ENCODE measurements at regions not wholly inside any gene's neighbourhood (a gene's known extent, or its start where the extent isn't known, plus 50 kb on each side); places are given as distances from the start of the nearest gene placed in this dataset.

DNA sequence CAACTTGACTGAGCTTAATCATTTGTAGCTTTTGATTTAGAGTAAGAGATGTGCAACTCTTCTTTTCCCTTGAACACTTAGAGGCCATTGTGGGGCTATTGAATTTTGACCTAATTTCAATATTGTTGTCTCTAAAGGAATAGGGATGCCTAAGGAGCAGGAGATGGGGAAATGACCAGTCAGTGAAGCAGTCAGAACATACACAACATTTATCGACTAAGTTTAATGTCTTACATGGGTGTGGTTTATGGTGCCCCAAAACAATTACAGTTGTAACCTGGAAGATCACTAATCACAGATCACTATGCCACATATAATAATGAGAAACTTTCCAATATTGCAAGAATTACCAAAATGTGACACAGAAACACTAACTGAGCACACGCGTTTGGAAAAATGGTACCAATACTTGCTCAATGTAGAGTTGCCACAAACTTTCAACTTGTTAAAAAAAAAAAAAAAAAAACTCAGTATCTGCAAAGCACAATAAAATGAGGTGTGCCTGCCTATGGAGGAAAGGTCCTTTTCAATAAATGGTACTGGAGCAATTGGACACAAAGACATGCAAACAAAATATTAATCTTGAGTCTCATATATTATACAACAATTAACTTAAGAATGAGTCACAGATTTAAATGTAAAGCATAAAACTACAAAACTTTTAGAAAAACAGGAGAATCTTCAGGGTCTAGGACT is 189.6 kb upstream of the RAD23B start:
- H3K27me3 ChIP-seq (replicated peaks; ENCODE audit: control insufficient read depth, insufficient read depth, low read length) = no peaks in the 10 kb centered on the region
- H3K36me3 ChIP-seq (ENCODE audit: control insufficient read depth, insufficient read depth, low read length, severe bottlenecking) = no peaks in the 10 kb centered on the region
- peaks cover 22% of the 10 kb centered on the region for H3K9me3 ChIP-seq (ENCODE audit: control insufficient read depth, low read length)
- DNase-seq (ENCODE audit: low read depth) = no peak
- H3K4me1 ChIP-seq (ENCODE audit: control insufficient read depth, insufficient read depth, low read length) = peaks cover 2% of the 10 kb centered on the region
- no peak overlapping the region for H3K4me3 ChIP-seq (ENCODE audit: low read length)
- no peak overlapping the region for H3K9ac ChIP-seq (ENCODE audit: low read length)

DNA sequence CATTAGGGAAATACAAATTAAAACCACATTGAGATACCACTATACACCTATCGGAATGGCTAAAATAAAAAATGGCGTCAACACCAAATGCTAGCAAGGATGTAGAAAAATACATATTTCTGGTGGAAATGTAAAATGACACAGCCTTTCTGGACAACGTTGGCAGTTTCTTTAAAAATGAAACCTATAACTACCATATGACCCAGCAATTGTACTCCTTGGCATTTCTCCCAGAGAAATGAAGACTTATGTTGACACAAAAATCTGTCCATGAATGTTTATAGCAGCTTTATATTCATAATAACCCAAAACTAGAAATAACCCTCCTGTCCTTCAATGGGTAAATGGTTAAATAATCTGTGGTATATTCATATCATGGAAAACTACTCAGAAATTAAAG is 188.7 kb upstream of the RAD23B start:
- H3K4me1 ChIP-seq (ENCODE audit: control insufficient read depth, insufficient read depth, low read length) = peaks cover 4% of the 10 kb centered on the region
- no peak overlapping the region for H3K4me3 ChIP-seq (ENCODE audit: low read length)
- H3K9ac ChIP-seq (ENCODE audit: low read length) = no peak overlapping the region
- no peak for DNase-seq (ENCODE audit: low read depth)
- peaks cover 22% of the 10 kb centered on the region for H3K9me3 ChIP-seq (ENCODE audit: control insufficient read depth, low read length)
- no peaks in the 10 kb centered on the region for H3K36me3 ChIP-seq (ENCODE audit: control insufficient read depth, insufficient read depth, low read length, severe bottlenecking)
- no peaks in the 10 kb centered on the region for H3K27me3 ChIP-seq (replicated peaks; ENCODE audit: control insufficient read depth, insufficient read depth, low read length)

DNA sequence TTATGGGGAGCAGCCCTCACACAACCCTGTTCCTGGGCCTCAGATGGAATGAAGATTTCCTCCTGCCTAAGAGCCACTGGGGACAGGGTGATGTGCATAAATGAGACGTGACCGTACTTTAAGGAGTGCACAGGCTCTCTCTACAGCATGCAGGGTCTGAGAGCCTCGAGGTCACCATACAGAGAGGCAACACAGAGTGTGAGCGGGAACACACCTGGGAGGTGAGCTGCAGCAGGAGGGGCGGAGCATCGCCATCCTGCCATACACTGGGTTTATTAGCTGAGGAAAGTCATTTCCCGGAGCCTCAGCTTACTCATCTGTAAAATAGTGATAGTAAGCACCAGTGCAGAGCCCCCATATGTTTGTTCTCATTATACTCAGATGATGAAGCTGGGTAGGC is 182.5 kb upstream of the RAD23B start:
- H3K4me1 ChIP-seq (ENCODE audit: control insufficient read depth, insufficient read depth, low read length) = peaks cover 4% of the 10 kb centered on the region
- DNase-seq (ENCODE audit: low read depth) = no peak
- no peaks in the 10 kb centered on the region for H3K9me3 ChIP-seq (ENCODE audit: control insufficient read depth, low read length)
- peaks cover 12% of the 10 kb centered on the region for H3K27me3 ChIP-seq (replicated peaks; ENCODE audit: control insufficient read depth, insufficient read depth, low read length)
- H3K9ac ChIP-seq (ENCODE audit: low read length) = no peak overlapping the region
- no peak overlapping the region for H3K4me3 ChIP-seq (ENCODE audit: low read length)
- no peaks in the 10 kb centered on the region for H3K36me3 ChIP-seq (ENCODE audit: control insufficient read depth, insufficient read depth, low read length, severe bottlenecking)

DNA sequence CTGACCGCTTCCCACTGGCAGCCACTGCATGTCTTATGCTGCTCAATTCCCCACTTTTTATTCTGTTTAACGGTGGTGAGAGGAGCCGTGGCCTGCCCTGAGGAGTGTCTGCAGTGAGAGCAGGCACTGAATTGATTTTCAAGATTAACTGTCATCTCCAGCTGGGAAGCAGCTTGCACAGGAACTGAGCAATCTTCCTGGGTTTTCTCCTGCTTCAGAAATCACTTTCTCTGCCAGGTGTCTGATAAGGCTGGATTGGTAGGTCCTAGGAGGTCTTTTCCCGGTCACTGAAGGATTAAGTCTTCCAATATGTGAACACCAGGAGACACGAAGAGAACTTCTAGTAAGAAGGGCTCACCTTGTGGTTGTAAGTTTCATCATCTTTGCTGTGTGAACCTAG is 181.1 kb upstream of the RAD23B start:
- DNase-seq (ENCODE audit: low read depth) = no peak
- Histone ChIP-seq H3K4me1 (ENCODE audit: control insufficient read depth, insufficient read depth, low read length) (peaks cover 4% of the 10 kb centered on the region), H3K9me3 (ENCODE audit: control insufficient read depth, low read length) (no peaks in the 10 kb centered on the region), H3K4me3 (ENCODE audit: low read length) (no peak overlapping the region), H3K9ac (ENCODE audit: low read length) (no peak overlapping the region), H3K36me3 (ENCODE audit: control insufficient read depth, insufficient read depth, low read length, severe bottlenecking) (no peaks in the 10 kb centered on the region), H3K27me3 (replicated peaks; ENCODE audit: control insufficient read depth, insufficient read depth, low read length) (peaks cover 19% of the 10 kb centered on the region)

DNA sequence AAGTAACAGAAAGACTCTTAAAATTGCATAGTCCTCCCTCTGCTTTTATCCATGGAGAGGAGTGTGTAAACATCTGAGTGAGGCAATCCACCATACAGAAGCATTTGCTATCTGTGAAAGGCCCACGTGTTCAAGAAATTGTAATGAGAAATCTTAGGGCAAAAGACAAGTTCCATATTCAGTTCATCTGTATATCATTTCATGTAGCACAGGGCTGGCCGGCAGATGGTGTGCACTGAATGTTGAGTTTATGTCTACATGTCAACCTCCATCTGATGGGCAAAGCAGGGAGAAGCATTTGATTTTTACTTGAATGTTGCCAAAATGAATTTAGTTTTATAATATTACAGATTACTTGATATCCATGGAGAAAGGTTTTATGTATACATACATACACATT is 179.5 kb upstream of the RAD23B start:
- Histone ChIP-seq H3K27me3 (replicated peaks; ENCODE audit: control insufficient read depth, insufficient read depth, low read length) (peaks cover 34% of the 10 kb centered on the region), H3K4me3 (ENCODE audit: low read length) (no peak overlapping the region), H3K9ac (ENCODE audit: low read length) (no peak overlapping the region), H3K9me3 (ENCODE audit: control insufficient read depth, low read length) (no peaks in the 10 kb centered on the region), H3K4me1 (ENCODE audit: control insufficient read depth, insufficient read depth, low read length) (peaks cover under 1% of the 10 kb centered on the region), H3K36me3 (ENCODE audit: control insufficient read depth, insufficient read depth, low read length, severe bottlenecking) (no peaks in the 10 kb centered on the region)
- DNase-seq (ENCODE audit: low read depth) = no peak

DNA sequence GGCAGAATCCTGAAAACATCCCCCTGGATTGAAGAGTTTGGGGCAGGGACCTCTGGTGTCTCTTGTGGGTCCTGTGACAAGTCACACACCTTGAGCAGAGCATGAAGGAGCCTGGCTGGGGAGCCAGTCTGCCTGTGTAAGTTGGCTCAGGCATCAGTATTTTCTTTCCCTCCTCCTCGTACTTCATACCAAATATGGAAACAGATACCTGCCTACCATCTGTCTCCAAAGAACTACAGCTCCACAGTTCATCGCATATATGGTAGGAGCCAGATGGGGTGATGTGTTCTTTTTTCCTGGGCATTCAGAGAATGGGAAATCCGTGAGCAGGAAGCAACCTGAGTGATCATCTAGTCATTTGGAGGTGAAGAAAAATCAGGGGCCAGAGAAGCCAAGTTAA is 177.3 kb upstream of the RAD23B start:
- Histone ChIP-seq H3K36me3 (ENCODE audit: control insufficient read depth, insufficient read depth, low read length, severe bottlenecking) (no peaks in the 10 kb centered on the region), H3K4me1 (ENCODE audit: control insufficient read depth, insufficient read depth, low read length) (no peaks in the 10 kb centered on the region), H3K9ac (ENCODE audit: low read length) (no peak overlapping the region), H3K4me3 (ENCODE audit: low read length) (no peak overlapping the region), H3K27me3 (replicated peaks; ENCODE audit: control insufficient read depth, insufficient read depth, low read length) (peaks cover 42% of the 10 kb centered on the region), H3K9me3 (ENCODE audit: control insufficient read depth, low read length) (no peaks in the 10 kb centered on the region)
- no peak for DNase-seq (ENCODE audit: low read depth)

DNA sequence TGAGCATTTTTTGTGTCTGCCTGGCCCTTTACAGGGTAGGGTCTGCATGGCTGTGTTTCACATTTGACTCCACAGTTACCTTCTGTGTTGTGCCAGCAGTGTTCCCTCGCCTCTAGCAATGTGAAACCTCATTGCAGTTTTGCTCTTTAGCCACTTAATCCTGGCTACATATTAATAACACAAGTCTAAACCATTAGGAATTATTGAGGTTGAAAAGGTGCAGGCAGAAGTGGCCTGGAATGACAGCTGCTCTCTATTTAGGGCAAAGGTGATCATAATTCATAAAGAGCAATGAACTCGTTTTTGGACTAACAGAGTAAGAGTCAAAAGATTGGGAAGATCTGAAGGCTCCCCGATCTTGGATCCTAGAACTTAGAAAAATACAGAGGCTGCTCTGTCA is 176.7 kb upstream of the RAD23B start:
- H3K27me3 ChIP-seq (replicated peaks; ENCODE audit: control insufficient read depth, insufficient read depth, low read length) = peaks cover 48% of the 10 kb centered on the region
- DNase-seq (ENCODE audit: low read depth) = no peak

DNA sequence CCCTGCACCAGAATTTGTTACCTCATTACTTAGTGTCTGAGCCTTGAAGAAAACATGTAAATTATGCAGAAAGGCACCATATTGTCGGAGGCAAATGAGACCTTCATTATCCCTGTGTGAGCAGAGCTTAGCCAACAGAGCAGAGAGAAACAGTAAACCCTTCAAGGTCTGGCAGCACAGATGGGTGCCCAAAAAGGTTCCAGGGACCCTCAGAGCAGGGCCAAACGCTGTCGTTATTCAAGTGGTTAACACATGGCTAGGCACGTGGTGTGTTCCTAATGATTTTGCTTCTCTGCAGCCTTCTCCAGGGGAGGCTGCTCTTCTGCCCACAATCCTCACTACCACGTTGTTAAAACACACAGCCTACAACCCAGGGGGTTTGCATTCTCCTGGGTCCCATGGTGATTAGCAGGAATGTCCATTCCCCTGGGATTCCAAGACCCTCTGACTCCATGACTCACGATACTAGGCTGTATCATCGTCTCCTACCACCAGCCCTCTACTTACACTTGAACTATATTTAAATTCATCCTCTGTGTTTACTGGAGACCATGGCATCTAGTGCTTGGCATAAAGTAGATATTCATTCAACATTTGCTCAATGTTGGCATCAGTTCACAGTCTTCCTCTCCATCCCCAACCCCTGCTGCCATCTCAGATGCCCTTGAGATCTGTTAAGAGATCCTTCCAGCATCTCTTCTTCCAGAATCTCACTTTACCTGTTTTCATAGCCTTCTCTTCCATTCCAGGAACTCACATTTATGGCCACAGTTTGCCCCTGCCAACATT is 174.5 kb upstream of the RAD23B start:
- peaks cover 62% of the 10 kb centered on the region for H3K27me3 ChIP-seq (replicated peaks; ENCODE audit: control insufficient read depth, insufficient read depth, low read length)

More for the DNA sequence above, 176.7 kb upstream of the RAD23B start:
- Histone ChIP-seq H3K36me3 (ENCODE audit: control insufficient read depth, insufficient read depth, low read length, severe bottlenecking) (no peaks in the 10 kb centered on the region), H3K9ac (ENCODE audit: low read length) (no peak overlapping the region), H3K9me3 (ENCODE audit: control insufficient read depth, low read length) (no peaks in the 10 kb centered on the region), H3K4me1 (ENCODE audit: control insufficient read depth, insufficient read depth, low read length) (no peaks in the 10 kb centered on the region), H3K4me3 (ENCODE audit: low read length) (no peak overlapping the region)

DNA sequence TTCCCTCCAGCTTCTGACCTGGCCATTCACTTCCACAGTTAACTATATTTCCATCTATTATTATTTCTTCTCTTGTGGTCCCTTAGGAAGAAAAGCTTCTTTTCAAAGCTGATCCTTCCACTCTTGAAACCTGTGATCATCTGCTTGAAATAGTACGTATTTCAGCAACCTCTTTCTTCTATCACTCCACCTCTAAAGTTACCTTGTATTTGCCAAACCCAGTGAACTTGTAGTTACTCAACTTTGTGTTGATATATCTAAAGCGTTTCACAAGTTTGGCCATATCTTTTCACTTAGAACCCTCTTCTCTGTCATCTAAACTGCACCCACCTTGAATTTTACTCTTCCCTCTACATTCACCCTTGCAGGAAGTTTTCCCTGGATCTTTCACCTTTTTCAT is 173.8 kb upstream of the RAD23B start:
- peaks cover 64% of the 10 kb centered on the region for H3K27me3 ChIP-seq (replicated peaks; ENCODE audit: control insufficient read depth, insufficient read depth, low read length)
- no peak overlapping the region for H3K9ac ChIP-seq (ENCODE audit: low read length)
- no peaks in the 10 kb centered on the region for H3K9me3 ChIP-seq (ENCODE audit: control insufficient read depth, low read length)
- H3K4me3 ChIP-seq (ENCODE audit: low read length) = no peak overlapping the region
- no peaks in the 10 kb centered on the region for H3K36me3 ChIP-seq (ENCODE audit: control insufficient read depth, insufficient read depth, low read length, severe bottlenecking)
- H3K4me1 ChIP-seq (ENCODE audit: control insufficient read depth, insufficient read depth, low read length) = peaks cover 4% of the 10 kb centered on the region
- DNase-seq (ENCODE audit: low read depth) = no peak

More for the DNA sequence above, 174.5 kb upstream of the RAD23B start:
- H3K9ac ChIP-seq (ENCODE audit: low read length) = no peak overlapping the region
- H3K4me3 ChIP-seq (ENCODE audit: low read length) = no peak overlapping the region
- H3K36me3 ChIP-seq (ENCODE audit: control insufficient read depth, insufficient read depth, low read length, severe bottlenecking) = no peaks in the 10 kb centered on the region
- no peaks in the 10 kb centered on the region for H3K9me3 ChIP-seq (ENCODE audit: control insufficient read depth, low read length)
- H3K4me1 ChIP-seq (ENCODE audit: control insufficient read depth, insufficient read depth, low read length) = no peaks in the 10 kb centered on the region
- no peak for DNase-seq (ENCODE audit: low read depth)

DNA sequence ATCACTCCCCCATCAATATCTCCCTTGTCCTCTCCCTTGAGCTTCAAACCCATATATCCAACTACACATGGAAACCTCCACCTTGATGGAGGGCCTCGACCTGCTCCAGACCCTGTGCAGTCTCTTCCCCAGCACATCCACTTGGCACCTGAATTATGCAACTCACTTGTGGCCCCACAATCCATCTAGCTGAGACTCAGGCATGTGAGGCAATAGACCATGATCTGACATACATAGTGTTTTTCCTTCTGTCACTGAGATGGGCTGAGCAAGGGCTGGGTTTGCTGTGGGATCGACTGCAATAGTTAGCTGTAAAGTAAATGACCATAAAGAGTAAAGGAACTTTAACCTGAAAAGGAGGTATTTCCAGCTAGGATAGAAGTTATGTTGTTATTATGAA is 172.9 kb upstream of the RAD23B start:
- peaks cover 59% of the 10 kb centered on the region for H3K27me3 ChIP-seq (replicated peaks; ENCODE audit: control insufficient read depth, insufficient read depth, low read length)
- H3K36me3 ChIP-seq (ENCODE audit: control insufficient read depth, insufficient read depth, low read length, severe bottlenecking) = no peaks in the 10 kb centered on the region
- H3K9me3 ChIP-seq (ENCODE audit: control insufficient read depth, low read length) = no peaks in the 10 kb centered on the region
- H3K9ac ChIP-seq (ENCODE audit: low read length) = no peak overlapping the region
- H3K4me3 ChIP-seq (ENCODE audit: low read length) = no peak overlapping the region
- H3K4me1 ChIP-seq (ENCODE audit: control insufficient read depth, insufficient read depth, low read length) = peaks cover 4% of the 10 kb centered on the region
- no peak for DNase-seq (ENCODE audit: low read depth)

DNA sequence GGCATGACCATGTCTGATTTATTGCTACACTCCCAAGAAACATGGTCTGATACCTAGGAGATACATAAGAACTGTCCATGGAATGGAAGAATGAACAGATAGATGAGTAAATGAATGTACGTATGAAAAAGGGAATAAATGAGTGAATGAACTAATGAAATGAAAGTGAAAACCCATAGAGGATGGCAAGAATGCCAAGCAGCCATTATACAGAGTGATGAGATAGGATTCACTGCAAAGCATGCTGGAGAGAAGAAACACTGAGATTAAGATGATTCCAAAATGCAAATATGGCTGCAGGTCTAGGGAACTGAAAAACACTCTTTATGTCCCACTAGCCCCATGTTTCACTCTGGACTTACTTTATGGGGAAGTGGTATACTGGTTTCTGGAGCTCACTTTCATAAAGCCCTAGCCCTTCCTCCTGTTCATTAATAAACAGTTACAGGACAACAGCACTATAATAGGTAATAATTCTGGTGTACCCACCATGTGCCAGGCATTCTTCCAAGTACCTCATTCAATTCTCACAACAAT is 170.3 kb upstream of the RAD23B start:
- no peak for DNase-seq (ENCODE audit: low read depth)

More for the DNA sequence above, 170.3 kb upstream of the RAD23B start:
- Histone ChIP-seq H3K4me3 (ENCODE audit: low read length) (no peak overlapping the region), H3K9me3 (ENCODE audit: control insufficient read depth, low read length) (no peaks in the 10 kb centered on the region), H3K27me3 (replicated peaks; ENCODE audit: control insufficient read depth, insufficient read depth, low read length) (peaks cover 42% of the 10 kb centered on the region), H3K9ac (ENCODE audit: low read length) (no peak overlapping the region), H3K4me1 (ENCODE audit: control insufficient read depth, insufficient read depth, low read length) (peaks cover 4% of the 10 kb centered on the region), H3K36me3 (ENCODE audit: control insufficient read depth, insufficient read depth, low read length, severe bottlenecking) (no peaks in the 10 kb centered on the region)
